ENCODE measurements at regions not wholly inside any gene's neighbourhood (a gene's known extent, or its start where the extent isn't known, plus 50 kb on each side); places are given as distances from the start of the nearest gene placed in this dataset.

DNA sequence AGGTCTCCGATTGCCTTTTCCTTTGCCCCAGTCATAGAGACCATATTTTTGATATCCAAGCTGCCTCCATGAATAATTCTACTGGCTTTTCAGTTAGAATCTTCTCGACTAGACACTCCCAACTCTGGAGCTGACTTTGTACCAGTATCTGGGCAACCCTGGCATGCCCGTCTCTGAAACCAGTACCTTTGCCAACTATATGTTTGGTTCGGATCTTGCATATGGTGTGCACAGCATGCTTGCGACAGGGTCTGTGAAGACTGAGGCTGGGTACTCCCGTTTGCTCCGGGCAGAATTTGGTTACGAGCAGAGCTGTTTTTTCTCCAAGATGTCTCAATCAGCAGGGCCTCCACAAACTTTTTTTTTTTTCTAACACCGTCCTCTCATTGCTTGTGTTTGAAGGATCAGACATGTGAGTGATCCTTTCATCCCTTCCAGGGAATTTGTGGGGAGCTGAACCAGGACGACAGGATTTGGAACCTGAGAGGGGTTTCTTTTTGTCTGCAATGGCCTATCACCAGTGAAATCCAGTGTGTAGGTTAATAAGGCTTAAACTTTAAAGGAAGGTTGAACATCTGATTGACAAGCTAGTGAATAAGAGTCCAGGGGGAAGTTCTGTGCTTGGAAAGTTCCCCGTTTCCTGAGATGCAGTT, 322.3 kb downstream of the MYCN start:
- TF ChIP-seq, protein P1, sequence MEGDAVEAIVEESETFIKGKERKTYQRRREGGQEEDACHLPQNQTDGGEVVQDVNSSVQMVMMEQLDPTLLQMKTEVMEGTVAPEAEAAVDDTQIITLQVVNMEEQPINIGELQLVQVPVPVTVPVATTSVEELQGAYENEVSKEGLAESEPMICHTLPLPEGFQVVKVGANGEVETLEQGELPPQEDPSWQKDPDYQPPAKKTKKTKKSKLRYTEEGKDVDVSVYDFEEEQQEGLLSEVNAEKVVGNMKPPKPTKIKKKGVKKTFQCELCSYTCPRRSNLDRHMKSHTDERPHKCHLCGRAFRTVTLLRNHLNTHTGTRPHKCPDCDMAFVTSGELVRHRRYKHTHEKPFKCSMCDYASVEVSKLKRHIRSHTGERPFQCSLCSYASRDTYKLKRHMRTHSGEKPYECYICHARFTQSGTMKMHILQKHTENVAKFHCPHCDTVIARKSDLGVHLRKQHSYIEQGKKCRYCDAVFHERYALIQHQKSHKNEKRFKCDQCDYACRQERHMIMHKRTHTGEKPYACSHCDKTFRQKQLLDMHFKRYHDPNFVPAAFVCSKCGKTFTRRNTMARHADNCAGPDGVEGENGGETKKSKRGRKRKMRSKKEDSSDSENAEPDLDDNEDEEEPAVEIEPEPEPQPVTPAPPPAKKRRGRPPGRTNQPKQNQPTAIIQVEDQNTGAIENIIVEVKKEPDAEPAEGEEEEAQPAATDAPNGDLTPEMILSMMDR (IDR thresholded peaks at IDR 0.05), result no peak
- no peak for TF ChIP-seq POLR2A (IDR thresholded peaks at IDR 0.05)
